NCI-H748 (cell line): ENCODE measurements at regions not wholly inside any gene's neighbourhood (a gene's known extent, or its start where the extent isn't known, plus 50 kb on each side); places are given as distances from the start of the nearest gene placed in this dataset.
"Not testable (repeated sequence)": the region's sequence is repeated elsewhere in the genome, so short reads cannot be mapped to it uniquely, and the experiment has no call there.

ENCODE experiments used
- DNase-seq: peaks from one replicate; lab custom pipeline; 2025; ENCODE audit not compliant: unreplicated experiment; lab: John Stamatoyannopoulos, UW

GRCh38 chr17:55903028-55903690 is 152.3 kb downstream of the PCTP start:
- no peak for DNase-seq

- DNase-seq = no peak
These were observed 158.9 kb downstream of the PCTP start for GRCh38 chr17:55909776-55910175.

DNA sequence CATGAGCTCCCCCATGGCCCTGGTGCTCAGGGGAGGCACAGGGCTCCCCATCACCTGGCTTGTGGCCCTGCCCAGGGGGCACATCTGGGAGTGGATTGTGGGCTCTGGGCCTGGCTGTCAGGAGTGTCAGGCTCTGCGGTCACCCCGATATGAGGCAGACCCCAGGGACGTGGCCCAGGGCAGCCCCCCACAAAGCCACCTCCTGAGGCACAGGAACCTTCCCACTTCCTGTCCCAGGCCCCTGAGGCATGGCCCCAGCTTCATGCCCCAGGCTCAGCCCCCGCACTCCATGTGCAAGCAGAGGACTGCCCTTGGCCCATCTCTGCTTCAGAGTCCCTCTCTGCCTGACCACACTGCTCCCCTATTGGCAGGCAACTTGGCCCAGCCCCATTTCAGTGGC is 160.3 kb downstream of the PCTP start:
- no peak for DNase-seq

DNA sequence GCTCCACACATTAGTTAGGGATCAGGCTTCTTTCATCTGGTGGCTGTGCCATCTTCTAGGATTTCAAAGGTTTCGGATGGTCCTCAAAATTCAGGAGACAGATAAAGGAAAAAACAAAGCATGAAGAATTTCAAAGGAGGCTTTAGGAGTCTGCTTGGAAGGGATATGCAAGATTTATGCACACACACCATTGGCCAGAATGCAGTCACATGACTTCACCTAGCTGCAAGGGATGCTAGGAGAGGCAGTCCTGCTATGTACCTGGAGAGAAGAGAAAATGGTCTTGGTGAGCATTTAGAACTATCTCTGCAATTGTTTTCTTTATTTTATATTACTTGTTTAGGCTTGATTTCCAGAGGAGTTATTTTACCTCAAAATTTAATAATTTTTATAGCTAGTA is 174.6 kb downstream of the PCTP start:
- DNase-seq = no peak

DNA sequence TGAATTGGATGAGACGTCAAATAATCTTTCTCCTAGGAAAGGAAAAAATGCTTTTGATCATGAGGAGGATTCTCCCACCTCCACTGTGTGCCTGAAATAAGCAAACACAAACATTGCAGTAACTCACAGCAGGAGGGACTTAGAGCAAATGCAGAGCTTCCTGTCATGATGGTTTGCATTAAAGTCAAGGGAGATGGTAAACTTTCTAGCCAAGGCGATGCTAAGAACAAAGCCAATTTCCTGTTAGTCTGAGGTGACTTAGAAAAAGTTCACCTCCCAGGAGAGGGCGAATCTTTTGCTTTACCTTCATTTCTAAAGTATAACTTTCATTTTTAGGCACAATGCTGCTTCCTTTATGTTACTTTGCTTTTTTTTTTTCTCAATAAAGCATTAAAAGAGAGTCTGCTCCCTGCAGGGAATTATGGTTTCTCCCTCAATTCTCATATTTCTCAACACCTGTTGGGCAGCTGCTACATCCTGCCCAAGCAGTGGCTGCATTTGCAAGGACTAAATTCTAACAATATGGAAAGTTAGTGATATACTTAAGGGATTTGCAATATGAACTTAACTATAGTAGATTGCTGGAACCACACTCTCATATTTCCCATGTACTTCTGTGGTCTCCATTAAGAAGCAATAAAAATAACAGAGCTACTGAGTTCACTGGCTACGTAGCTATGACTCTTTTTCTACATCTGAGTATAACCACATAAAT is 175.6 kb downstream of the PCTP start:
- no peak for DNase-seq

DNA sequence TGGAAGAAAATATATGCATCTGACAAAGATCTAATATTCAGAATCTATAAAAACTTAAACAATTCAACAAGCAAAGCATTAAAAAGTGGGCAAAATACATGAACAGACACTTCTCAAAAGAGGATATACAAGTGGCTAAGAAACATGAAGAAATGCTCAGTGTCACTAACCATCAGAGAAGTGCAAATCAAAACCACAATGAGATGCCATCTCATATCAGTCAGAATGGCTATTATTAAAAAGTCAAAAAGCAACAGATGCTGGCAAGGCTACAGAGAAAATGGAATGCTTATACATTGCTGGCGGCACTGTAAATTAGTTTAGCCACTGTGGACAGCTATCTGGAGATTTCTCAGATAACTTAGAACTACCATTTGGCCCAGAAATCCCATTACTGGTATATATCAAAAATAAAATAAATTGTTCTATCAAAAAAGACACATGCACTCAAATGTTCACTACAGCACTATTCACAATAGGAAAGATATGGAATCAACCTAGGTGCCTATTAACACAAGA is 179.5 kb downstream of the PCTP start:
- no peak for DNase-seq

GRCh38 chr17:55931446-55931845 is 180.6 kb downstream of the PCTP start:
- DNase-seq = no peak

DNA sequence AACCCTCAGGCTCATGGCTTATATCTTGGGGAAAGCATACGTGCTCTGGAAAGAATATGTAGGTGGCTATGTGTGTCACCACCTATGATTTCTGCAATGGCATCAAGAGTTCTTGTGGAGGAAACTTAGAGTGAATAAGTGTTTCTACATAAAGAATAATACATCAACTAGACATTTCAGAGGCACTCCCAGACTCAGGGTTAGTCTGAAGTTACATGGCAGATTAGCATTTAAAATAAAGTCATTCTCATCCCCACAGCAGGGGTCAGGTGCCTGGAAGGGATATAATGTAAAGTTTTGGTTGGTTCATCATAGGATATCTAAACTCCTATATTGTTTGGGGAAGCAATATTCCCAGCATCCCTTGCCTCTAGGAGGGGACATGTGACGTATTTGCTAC is 182.1 kb downstream of the PCTP start:
- no peak for DNase-seq

DNA sequence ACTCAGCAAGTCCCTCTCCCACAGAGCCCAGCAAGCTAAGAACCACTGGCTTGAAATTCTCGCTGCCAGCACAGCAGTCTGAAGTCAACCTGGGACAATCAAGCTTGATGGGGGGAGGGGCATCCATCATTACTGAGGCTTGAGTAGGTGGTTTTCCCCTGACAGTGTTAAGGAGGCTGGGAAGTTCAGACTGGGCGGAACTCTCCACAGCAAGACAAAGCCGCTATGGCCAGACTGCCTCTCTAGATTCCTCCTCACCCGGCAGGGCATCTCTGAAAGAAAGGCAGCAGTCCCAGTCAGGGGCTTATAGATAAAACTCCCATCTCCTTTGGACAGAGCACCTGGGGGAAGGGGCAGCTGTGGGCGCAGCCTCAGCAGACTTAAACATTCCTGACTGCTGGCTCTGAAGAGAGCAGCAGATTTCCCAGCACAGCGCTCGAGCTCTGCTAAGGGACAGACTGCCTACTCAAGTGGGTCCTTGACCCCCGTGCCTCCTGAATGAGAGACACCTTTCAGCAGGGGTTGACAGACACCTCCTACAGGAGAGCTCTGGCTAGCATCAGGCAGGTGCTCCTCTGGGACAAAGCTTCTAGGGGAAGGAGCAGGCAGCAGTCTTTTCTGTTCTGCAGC is 188.4 kb downstream of the PCTP start:
- not testable (repeated sequence) for DNase-seq

GRCh38 chr17:55959756-55960155 is 193.5 kb upstream of the ANKFN1 start:
- DNase-seq = no peak

GRCh38 chr17:55961386-55961785 is 191.9 kb upstream of the ANKFN1 start:
- DNase-seq = no peak

DNA sequence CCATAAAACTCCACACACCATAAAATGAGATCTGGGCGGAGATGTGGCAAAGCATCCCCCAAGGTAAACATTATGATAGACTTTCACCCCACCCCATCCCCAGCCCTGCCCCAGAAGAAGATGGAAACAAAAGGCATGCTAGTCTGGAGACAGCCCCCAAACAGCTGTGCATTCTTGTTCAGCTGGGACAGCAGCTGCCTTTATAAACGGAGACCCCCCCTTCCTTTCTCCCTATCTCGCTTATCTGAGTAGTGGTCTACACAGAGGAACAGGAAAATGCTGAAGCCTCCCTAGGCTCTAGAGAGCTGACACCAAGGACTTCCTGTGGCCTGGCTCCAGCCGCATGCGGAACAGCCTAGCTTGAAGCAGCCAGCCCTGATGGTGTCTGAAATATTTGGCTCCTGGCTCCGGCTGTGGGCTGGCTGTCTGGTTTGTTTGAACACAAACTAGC is 190.3 kb upstream of the ANKFN1 start:
- no peak for DNase-seq

GRCh38 chr17:55964191-55964590 is 189.1 kb upstream of the ANKFN1 start:
- DNase-seq = no peak

DNA sequence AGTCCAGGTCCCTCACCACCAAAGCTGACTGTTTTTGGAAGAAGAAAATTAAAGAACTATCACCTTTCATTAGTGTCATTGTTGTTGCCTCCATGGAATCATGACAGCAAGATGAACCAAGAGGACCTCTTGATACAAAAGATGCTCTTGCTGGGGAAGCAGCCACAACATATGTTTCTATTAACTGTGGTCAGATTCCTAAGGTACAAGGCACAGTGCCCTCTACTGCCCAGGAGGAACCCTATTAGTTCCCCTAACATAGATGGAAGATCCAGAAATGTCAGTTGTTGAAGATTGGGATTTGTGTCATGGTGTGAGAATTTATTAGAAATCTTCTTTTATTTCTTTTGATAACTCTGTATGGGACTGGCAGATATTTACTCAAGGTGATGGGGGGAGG is 188.2 kb upstream of the ANKFN1 start:
- DNase-seq = no peak

GRCh38 chr17:55969562-55970324 is 183.5 kb upstream of the ANKFN1 start:
- no peak for DNase-seq

DNA sequence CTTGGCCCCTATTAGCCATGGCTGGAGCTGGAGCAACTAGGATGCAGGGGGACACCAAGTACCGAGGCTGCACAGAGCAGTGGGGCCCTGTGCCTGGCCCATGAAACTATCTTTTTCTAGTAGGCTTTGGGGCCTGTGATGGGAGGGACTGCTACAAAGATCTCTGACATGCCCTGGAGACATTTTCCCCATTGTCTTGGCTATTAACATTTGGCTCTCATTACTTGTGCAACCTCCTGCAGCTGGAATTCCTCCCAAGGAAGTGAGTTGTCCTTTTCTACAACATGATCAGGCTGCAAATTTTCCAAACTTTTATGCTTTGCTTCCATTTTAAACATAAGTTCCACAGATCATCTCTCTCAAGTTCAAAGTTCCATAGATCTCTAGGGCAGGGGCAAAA is 174.7 kb upstream of the ANKFN1 start:
- DNase-seq = no peak

DNA sequence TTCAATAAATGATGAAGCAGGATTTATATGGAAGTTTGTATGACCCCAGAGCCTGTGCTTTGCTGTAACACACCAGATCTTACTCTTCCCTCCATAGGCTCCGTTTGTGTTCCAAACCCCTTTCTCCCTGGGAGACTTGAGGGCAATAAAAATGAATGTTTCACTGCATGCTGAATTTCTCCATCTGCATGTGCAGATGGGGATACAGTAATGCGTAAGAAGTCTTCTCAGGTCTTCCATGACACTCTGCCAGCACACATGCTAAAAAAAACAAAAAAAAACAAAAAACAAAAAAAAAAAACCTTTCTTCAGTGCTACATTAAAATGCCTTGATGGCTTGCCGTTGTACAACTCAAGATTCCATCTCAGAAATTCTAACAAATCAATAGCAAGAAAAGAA is 170.2 kb upstream of the ANKFN1 start:
- DNase-seq = no peak

GRCh38 chr17:55986817-55987216 is 166.5 kb upstream of the ANKFN1 start:
- DNase-seq = no peak

DNA sequence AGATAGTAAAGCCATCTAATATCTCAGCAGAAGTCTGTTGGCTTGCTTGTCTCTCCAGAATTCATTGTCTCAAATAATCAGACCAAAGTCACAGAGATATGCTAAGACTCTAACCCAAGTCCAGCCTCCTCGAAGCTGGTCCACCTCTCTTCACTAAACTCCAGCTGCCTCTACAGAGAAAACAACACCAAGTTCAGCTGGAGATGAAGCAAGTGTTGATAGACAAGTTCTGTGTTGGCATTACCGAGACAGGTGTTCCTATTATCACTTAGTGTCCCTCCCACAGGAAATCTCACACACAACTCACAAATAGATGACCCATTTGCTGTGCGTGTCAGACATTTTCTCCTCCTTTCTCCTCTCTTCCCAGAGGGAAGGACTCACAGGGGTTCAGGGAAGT is 164.4 kb upstream of the ANKFN1 start:
- no peak for DNase-seq

DNA sequence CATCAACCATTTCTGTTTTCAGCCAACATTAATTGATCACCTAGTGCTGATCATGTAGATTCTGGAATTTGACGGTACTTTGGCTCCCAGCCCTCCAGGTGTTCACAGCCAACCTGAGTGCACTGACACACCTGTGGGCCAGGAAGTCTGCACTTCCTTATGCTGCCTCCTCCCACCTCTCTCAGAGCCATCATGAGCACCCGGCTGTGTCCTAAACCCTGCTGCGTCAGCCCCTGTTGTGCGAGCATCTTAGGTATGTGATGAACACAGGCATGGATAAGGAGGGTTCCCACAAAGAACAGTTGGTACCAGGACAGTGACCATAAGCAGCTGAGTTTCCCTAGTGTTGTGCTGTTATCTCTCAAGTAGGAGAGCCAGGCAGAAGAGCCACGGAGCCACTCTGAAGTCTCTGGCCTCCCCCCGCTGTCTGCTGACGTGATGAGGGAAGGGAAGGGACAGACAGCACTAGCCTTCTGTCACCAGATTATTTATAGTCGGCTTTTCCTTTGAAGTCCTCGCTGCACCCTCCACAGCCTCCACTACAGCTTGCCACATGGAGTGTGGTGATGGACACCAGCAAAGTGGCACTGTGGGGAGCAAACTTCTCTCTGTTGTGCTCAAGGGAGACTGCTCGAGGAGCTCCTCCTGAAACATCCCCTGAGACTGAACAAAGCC is 162.8 kb upstream of the ANKFN1 start:
- no peak for DNase-seq

- no peak for DNase-seq
These were observed 156.4 kb upstream of the ANKFN1 start for GRCh38 chr17:55996826-55997225.
